BJ (cell line): ENCODE measurements at regions not wholly inside any gene's neighbourhood (a gene's known extent, or its start where the extent isn't known, plus 50 kb on each side); places are given as distances from the start of the nearest gene placed in this dataset.

Experiments
- CTCF ChIA-PET: fragments of 350-600 bp; formaldehyde crosslinking; extraction: SDS; loops from one replicate; lab custom pipeline; 2021; ENCODE audit warnings: antibody characterized with exemption, inconsistent platforms; lab: Yijun Ruan, JAX
- POLR2A ChIA-PET: fragments of 300-600 bp; sonication (Branson Sonifier 250); formaldehyde crosslinking; extraction: SDS; loops from one replicate; lab custom pipeline; 2021; ENCODE audit warnings: antibody characterized with exemption; lab: Charles Lee
- DNase-seq: peaks from one replicate; pipeline ENCODE4 v3.0.0-alpha.2; 2011; ENCODE audit warnings: low read depth
- H3K27me3 ChIP-seq: 2 replicates; pipeline ENCODE4 v1.6.0; 2011; ENCODE audit warnings: low read length; ENCODE audit not compliant: control insufficient read depth, insufficient read depth
- H3K36me3 ChIP-seq: 2 replicates; pipeline ENCODE4 v1.5.1; 2011; ENCODE audit warnings: low read length; ENCODE audit not compliant: control insufficient read depth, insufficient read depth
- H3K4me3 ChIP-seq: 2 replicates; pipeline ENCODE4 v1.5.1; 2011; ENCODE audit warnings: low read depth, mild to moderate bottlenecking, control low read depth, low read length
- TF ChIP-seq, protein P1 (sequence below): IDR thresholded peaks from 2 replicates; pipeline ENCODE4 v1.5.1; 2011; ENCODE audit warnings: low read depth, mild to moderate bottlenecking, control low read depth, inconsistent platforms, low read length, moderate library complexity; ENCODE audit not compliant: insufficient read depth

DNA sequence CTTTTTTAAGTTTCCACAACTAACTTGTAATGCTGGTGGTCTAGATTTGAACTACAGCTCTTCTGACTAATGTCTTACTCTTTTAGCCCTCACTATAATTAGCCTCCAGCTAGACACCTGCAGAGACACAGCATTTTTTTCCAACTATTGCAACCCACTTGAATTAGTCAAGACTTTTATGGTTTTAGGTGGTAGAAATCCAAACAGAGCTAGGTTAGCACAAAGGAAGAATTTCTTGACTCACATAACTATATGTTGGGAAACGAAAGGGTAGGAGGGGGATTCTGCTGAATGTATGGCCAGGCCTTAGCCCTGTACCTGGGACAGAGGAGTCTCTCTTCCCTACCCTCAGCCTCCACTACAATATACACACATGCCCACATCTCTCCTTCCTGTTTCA, 586.1 kb downstream of the INHBA start:
- DNase-seq = no peak
- POLR2A ChIA-PET = no interaction called here
- CTCF ChIA-PET = interaction anchor here (0.6 kb wide), 1 partner anchor 134 kb away, joined by 3 read pairs; no protein-coding TSS in a partner anchor
- TF ChIP-seq, protein P1, sequence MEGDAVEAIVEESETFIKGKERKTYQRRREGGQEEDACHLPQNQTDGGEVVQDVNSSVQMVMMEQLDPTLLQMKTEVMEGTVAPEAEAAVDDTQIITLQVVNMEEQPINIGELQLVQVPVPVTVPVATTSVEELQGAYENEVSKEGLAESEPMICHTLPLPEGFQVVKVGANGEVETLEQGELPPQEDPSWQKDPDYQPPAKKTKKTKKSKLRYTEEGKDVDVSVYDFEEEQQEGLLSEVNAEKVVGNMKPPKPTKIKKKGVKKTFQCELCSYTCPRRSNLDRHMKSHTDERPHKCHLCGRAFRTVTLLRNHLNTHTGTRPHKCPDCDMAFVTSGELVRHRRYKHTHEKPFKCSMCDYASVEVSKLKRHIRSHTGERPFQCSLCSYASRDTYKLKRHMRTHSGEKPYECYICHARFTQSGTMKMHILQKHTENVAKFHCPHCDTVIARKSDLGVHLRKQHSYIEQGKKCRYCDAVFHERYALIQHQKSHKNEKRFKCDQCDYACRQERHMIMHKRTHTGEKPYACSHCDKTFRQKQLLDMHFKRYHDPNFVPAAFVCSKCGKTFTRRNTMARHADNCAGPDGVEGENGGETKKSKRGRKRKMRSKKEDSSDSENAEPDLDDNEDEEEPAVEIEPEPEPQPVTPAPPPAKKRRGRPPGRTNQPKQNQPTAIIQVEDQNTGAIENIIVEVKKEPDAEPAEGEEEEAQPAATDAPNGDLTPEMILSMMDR = no peak
- Histone ChIP-seq H3K36me3 (no peaks in the 10 kb centered on the region), H3K27me3 (no peaks in the 10 kb centered on the region), H3K4me3 (no peak overlapping the region)

DNA sequence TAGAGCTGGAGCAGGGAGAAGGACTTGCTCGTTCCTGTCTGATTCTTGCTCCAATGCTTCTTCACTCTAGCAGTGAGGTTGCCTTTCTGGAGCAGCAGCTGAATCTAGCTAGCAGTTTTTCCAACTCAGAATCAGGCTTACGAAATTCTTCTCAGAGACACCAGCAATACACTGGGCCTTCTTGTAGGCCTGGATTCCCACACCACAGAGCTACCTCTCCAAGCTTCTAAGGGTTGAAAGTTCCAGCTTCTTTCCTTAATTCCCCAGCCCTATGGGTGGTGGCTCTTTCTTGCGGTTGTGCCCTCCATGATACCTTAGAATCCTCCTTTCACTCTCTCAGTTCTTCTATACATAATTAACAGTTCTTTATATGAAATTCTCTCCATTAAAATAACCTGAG, 586.6 kb downstream of the INHBA start:
- TF ChIP-seq, protein P1 = no peak
- H3K36me3 ChIP-seq = no peaks in the 10 kb centered on the region
- H3K4me3 ChIP-seq = no peak overlapping the region
- ChIA-PET CTCF (interaction anchor here (1.1 kb wide), 1 partner anchor 580 kb away, joined by 4 read pairs; no protein-coding TSS in a partner anchor), POLR2A (no interaction called here)
- DNase-seq = no peak
- H3K27me3 ChIP-seq = no peaks in the 10 kb centered on the region

DNA sequence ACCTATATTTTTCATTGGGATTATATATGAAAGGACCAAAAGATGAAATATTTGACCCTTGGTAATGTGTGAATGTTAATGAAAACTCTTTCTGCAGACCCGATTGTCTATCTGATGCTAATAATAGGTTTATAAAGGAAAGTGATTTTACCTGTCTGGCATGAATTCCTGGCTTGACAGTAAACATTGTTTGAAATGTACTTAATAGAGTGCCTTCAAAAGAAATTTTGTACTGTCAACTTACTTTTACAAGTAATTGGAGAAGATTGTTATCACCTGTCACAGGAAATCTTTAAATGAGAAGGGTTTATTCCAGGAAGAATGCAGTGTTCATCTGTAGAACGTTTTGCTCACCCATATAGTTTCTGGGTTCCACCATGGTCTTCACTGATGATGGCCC, 588.2 kb downstream of the INHBA start:
- TF ChIP-seq, protein P1 = no peak
- CTCF ChIA-PET = no interaction called here
- Histone ChIP-seq H3K36me3 (no peaks in the 10 kb centered on the region), H3K4me3 (no peak overlapping the region), H3K27me3 (no peaks in the 10 kb centered on the region)
- POLR2A ChIA-PET = no interaction called here
- no peak for DNase-seq

DNA sequence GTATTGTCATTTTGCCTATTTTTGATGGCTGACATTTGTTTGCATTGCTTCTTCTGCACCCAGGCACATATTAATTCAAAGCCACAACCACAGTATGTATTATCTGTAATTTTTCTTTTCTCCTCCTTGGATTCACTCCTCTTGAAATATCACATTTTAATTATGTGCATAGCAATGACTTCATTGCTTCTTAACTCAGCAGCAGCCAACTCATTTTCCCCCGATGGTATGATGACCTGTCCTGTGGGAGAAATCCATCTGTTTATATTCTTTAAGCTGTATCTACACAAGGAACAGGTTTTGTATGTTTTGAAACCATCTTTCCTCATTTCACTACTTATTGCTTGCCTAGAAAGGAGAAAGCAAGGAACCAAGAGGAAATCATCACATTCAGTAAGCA, 588.8 kb downstream of the INHBA start:
- ChIA-PET CTCF (interaction anchor here (0.5 kb wide), 1 partner anchor 207 kb away, joined by 3 read pairs; no protein-coding TSS in a partner anchor), POLR2A (no interaction called here)
- Histone ChIP-seq H3K4me3 (no peak overlapping the region), H3K36me3 (no peaks in the 10 kb centered on the region), H3K27me3 (no peaks in the 10 kb centered on the region)
- TF ChIP-seq, protein P1 = no peak
- DNase-seq = no peak

DNA sequence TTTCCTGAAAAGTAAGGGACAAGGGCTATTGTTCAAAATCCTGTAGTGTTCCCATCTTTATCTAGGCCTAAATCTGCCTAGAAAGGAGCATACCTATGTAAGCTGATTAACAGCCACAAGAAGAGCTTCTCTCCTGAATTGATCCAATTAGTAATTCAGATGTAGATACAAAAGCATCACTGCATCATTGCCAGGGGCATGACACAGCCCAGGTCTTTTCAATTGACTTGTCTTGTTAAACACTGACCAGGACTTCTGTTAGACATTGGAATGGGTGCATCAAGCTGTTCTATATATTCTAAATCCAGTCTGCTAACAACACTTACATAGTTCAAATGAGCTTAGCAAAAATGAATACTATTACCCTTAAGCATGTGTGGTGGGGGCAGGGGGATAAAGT, 589.2 kb downstream of the INHBA start:
- H3K27me3 ChIP-seq = no peaks in the 10 kb centered on the region
- POLR2A ChIA-PET = no interaction called here
- no peak overlapping the region for H3K4me3 ChIP-seq
- no peaks in the 10 kb centered on the region for H3K36me3 ChIP-seq
- TF ChIP-seq, protein P1 = no peak
- no peak for DNase-seq
- CTCF ChIA-PET = interaction anchor here (0.5 kb wide), 1 partner anchor 207 kb away, joined by 3 read pairs; no protein-coding TSS in a partner anchor
